Osteoblast (primary cell): ENCODE measurements at regions not wholly inside any gene's neighbourhood (a gene's known extent, or its start where the extent isn't known, plus 50 kb on each side); places are given as distances from the start of the nearest gene placed in this dataset.
A peak's percentile ranks its signal among the peaks of the same experiment; 100 is the strongest.

Experiments
- DNase-seq: peaks from one replicate; pipeline ENCODE4 v3.0.0; 2011; ENCODE audit warnings: low spot score, mixed read lengths; ENCODE audit not compliant: insufficient read length; ENCODE audit errors: missing footprints
- H2AFZ ChIP-seq: 2 replicates; pipeline ENCODE4 v1.6.0; 2011; ENCODE audit warnings: mild to moderate bottlenecking, low read length
- H3K27ac ChIP-seq: 2 replicates; pipeline ENCODE4 v1.5.1; 2011; ENCODE audit warnings: mild to moderate bottlenecking, low read depth, low read length, moderate library complexity
- H3K27me3 ChIP-seq: 2 replicates; pipeline ENCODE4 v1.6.0; 2012; ENCODE audit warnings: mild to moderate bottlenecking, control low read depth, inconsistent platforms, low read length, moderate library complexity; ENCODE audit not compliant: insufficient read depth
- H3K36me3 ChIP-seq: 2 replicates; pipeline ENCODE4 v1.5.1; 2011; ENCODE audit warnings: mild to moderate bottlenecking, low read length, control low read depth, moderate library complexity; ENCODE audit not compliant: insufficient read depth
- H3K4me1 ChIP-seq: 2 replicates; pipeline ENCODE4 v1.5.1; 2011; ENCODE audit warnings: mild to moderate bottlenecking, low read length, control low read depth, moderate library complexity; ENCODE audit not compliant: insufficient read depth
- H3K4me2 ChIP-seq: 2 replicates; pipeline ENCODE4 v1.6.0; 2011; ENCODE audit warnings: mild to moderate bottlenecking, low read length; ENCODE audit not compliant: insufficient read depth
- H3K4me3 ChIP-seq: fragments of 200-600 bp; sonication (generic); 3 replicates; pipeline ENCODE4 v1.5.1; 2012; ENCODE audit warnings: mild to moderate bottlenecking, low read length, inconsistent platforms; ENCODE audit not compliant: insufficient read depth
- H3K79me2 ChIP-seq: 2 replicates; pipeline ENCODE4 v1.6.0; 2012; ENCODE audit warnings: mild to moderate bottlenecking, low read length, control low read depth, inconsistent platforms; ENCODE audit not compliant: insufficient read depth
- H3K9me3 ChIP-seq: 2 replicates; pipeline ENCODE4 v1.5.1; 2011; ENCODE audit warnings: low read depth, low read length, control low read depth
- H4K20me1 ChIP-seq: 2 replicates; pipeline ENCODE4 v1.6.0; 2012; ENCODE audit warnings: mild to moderate bottlenecking, low read length, control low read depth; ENCODE audit not compliant: insufficient read depth
- TF ChIP-seq, protein P1 (sequence below): IDR thresholded peaks from 2 replicates; pipeline ENCODE4 v1.5.1; 2011; ENCODE audit warnings: mild to moderate bottlenecking, low read depth, low read length, moderate library complexity; ENCODE audit errors: extremely low read depth

DNA sequence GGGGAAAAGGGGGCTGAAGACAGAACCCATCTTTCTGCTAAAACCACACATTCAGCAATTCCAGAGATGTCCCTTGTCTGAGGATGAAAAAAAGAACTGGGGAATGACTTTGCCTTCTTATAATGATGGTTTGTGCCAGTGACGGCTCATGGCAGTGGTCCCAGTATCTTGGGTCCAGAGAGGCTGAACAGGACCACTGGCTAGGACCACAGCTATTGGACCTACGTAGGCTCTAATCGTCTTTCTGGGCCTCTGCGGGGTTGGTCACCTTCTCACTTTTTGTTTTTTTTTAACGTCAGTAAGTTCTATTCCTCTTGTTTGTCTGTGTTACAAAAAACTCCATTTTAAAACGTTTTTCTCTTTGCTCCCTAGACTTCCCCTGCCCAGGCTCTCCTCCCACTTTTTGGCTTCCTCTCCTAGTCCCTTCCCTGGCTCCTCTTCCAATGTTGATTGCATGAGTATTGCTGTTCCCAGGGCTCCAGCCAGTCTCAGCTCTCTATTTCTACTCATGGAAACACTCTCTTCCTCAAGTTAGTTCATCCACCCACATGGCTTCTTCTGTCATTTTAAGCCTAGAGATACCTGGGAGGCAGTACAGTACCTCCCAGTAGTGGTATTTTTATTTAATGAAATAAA, 52.6 kb upstream of the STX18 start:
- H3K27me3 ChIP-seq: no peaks in the 10 kb centered on the region
- H3K27ac ChIP-seq: no peak overlapping the region
- no peak overlapping the region for H3K4me2 ChIP-seq
- no peaks in the 10 kb centered on the region for H4K20me1 ChIP-seq
- H3K4me1 ChIP-seq: peaks cover 12% of the 10 kb centered on the region
- H3K79me2 ChIP-seq: no peaks in the 10 kb centered on the region
- H3K4me3 ChIP-seq: no peak overlapping the region
- TF ChIP-seq, protein P1, sequence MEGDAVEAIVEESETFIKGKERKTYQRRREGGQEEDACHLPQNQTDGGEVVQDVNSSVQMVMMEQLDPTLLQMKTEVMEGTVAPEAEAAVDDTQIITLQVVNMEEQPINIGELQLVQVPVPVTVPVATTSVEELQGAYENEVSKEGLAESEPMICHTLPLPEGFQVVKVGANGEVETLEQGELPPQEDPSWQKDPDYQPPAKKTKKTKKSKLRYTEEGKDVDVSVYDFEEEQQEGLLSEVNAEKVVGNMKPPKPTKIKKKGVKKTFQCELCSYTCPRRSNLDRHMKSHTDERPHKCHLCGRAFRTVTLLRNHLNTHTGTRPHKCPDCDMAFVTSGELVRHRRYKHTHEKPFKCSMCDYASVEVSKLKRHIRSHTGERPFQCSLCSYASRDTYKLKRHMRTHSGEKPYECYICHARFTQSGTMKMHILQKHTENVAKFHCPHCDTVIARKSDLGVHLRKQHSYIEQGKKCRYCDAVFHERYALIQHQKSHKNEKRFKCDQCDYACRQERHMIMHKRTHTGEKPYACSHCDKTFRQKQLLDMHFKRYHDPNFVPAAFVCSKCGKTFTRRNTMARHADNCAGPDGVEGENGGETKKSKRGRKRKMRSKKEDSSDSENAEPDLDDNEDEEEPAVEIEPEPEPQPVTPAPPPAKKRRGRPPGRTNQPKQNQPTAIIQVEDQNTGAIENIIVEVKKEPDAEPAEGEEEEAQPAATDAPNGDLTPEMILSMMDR: no peak
- no peak overlapping the region for H2AFZ ChIP-seq
- peaks cover 3% of the 10 kb centered on the region for H3K9me3 ChIP-seq
- DNase-seq: peak; percentile 75
- no peaks in the 10 kb centered on the region for H3K36me3 ChIP-seq

DNA sequence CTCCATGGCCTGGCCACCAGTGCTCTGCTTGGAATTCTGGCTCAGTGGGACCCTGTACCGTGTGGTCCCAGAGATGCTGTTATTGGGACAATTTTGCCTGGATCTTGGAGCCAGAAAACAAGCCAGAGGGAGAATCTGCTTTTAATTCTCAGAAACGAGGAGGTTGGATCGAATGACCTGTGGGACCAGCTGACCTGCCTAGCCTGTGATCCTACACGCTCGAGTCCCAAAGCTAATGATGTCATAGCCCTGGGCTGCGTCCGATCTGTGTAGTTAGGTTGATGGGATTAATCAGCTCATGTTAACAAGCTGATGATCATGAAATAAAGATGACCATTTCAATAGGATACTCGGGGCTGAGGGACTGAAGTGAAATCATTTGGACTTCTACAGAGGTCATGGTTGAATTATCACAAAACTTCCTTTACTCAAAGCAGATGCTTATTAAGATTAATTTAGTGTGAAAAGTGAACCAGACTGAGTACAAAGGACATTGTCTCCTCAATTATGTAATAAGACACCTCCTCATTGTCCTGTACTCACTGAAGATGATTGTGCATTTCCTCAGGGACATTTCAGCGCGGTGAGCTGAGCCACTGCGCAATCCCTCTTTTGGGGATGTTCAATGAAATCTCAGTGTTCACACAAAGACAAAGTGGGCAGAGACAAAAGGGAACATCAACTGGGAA, 51.9 kb upstream of the STX18 start:
- DNase-seq: no peak
- TF ChIP-seq, protein P1: no peak
- H3K36me3 ChIP-seq: no peaks in the 10 kb centered on the region
- no peak overlapping the region for H2AFZ ChIP-seq
- H3K27ac ChIP-seq: no peak overlapping the region
- H3K4me3 ChIP-seq: no peak overlapping the region
- H3K27me3 ChIP-seq: no peaks in the 10 kb centered on the region
- H3K79me2 ChIP-seq: no peaks in the 10 kb centered on the region
- peaks cover 3% of the 10 kb centered on the region for H3K9me3 ChIP-seq
- peaks cover 12% of the 10 kb centered on the region for H3K4me1 ChIP-seq
- no peaks in the 10 kb centered on the region for H4K20me1 ChIP-seq
- no peak overlapping the region for H3K4me2 ChIP-seq

DNA sequence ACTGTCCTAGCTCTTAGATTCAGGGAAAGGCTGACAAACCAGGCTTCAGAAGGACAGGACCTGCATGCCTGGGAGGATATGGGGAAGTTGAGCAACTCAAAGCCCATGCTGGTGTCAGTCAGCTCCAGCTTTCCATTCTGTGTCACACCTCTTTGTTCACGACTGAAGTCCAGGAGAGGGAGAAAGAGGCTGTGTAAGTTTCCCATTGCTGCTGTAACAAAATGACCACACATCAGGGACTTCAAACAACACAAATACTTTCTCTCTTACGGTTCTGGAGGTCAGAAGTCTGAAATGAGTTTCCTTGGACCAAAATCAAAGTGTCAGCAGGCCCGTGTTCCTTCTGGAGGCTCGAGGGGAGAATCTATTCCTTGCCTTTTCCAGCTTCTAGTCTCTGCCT, 50.6 kb upstream of the STX18 start:
- Histone ChIP-seq H3K4me2 (no peak overlapping the region), H3K27me3 (no peaks in the 10 kb centered on the region), H3K36me3 (no peaks in the 10 kb centered on the region), H3K4me1 (peaks cover 12% of the 10 kb centered on the region), H3K27ac (no peak overlapping the region), H3K9me3 (peaks cover 3% of the 10 kb centered on the region), H3K4me3 (no peak overlapping the region), H2AFZ (no peak overlapping the region), H4K20me1 (no peaks in the 10 kb centered on the region), H3K79me2 (no peaks in the 10 kb centered on the region)
- DNase-seq: no peak
- TF ChIP-seq, protein P1: no peak
